Psoas muscle (tissue), 7 donors: ENCODE measurements at regions not wholly inside any gene's neighbourhood (a gene's known extent, or its start where the extent isn't known, plus 50 kb on each side); places are given as distances from the start of the nearest gene placed in this dataset.

ENCODE experiments used
- ATAC-seq, 4 donors: fragments of 200-7000 bp; cut with Tn5 transposase; one replicate each; pipeline ENCODE4 v1.9.1; 2020; ENCODE audit warnings: moderate library complexity in 3 of 4, mild to moderate bottlenecking in 2 of 4
- DNase-seq, 2 donors: peaks; one replicate each; pipeline ENCODE4 v3.0.0-alpha.2; 2020
- H3K27ac ChIP-seq: fragments of 200-600 bp; one replicate; pipeline ENCODE4 v1.8.0; 2022
- H3K27me3 ChIP-seq, 3 donors: fragments of 200-600 bp in 1 of 3; one replicate each; pipeline versions ENCODE4 v1.6.1 to v1.8.0; 2013 to 2022; ENCODE audit warnings: low read length in 2 of 3, mild to moderate bottlenecking in 2 of 3, moderate library complexity in 1 of 3; ENCODE audit not compliant: insufficient read depth in 3 of 3
- H3K36me3 ChIP-seq, 2 donors: fragments of 200-600 bp in 1 of 2; one replicate each; pipeline versions ENCODE4 v1.6.1 to v1.8.0; 2013 to 2022; ENCODE audit warnings: low read depth in 1 of 2, mild to moderate bottlenecking in 1 of 2, moderate library complexity in 1 of 2; ENCODE audit not compliant: insufficient read depth in 1 of 2
- H3K4me1 ChIP-seq: fragments of 200-600 bp; one replicate; pipeline ENCODE4 v1.8.0; 2022
- H3K4me3 ChIP-seq: fragments of 200-600 bp; one replicate; pipeline ENCODE4 v1.8.0; 2022; ENCODE audit warnings: mild to moderate bottlenecking
- H3K9me3 ChIP-seq: fragments of 200-600 bp; one replicate; pipeline ENCODE4 v1.8.0; 2022
- CTCF ChIP-seq: fragments of 200-600 bp; IDR thresholded peaks from one replicate; pipeline ENCODE4 v1.8.0; 2022; ENCODE audit warnings: antibody characterized with exemption
- WGBS, 3 donors: extraction: QIAGEN DNeasy Blood & Tissue Kit; methylation state at CpG; one replicate each; pipeline versions ENCODE4 v1.1.6 to v1.1.7; 2013; 5-methylcytosine and 5-hydroxymethylcytosine counted together
- intact Hi-C, 2 donors: fragments of 100-400 bp; cut with DNase I; formaldehyde crosslinking; loops; one replicate each; pipeline versions ENCODE4 v1.11.0 to v1.14.2; 2022
- donor health status: healthy with polysubstance abuse.
- donor health status: DM: no; HTN: no; CAD: no; lungs with moderate emphysema.
- donor health status: Bipolar disorder and iron deficiency.
- donor health status: healthy.
- donor health status: DM: yes; HTN: yes; CAD: no.
- donor health status: DM: no; HTN: no; CAD: no.
- donor health status: DM: yes; HTN: yes; CAD: no.

- no peaks in the 10 kb centered on the region for H3K36me3 ChIP-seq
- H3K27ac ChIP-seq = no peak overlapping the region
- H3K27me3 ChIP-seq = no peaks in the 10 kb centered on the region
- H3K4me3 ChIP-seq = no peak overlapping the region
- no peaks in the 10 kb centered on the region for H3K4me1 ChIP-seq
- WGBS, 3 donors = 94 to 96% (median 95%) methylated on average over 21 of the region's 21 CpGs
- TF ChIP-seq CTCF = no peak
- ATAC-seq (no peak), DNase-seq (peak in 1 of 2 donors; percentile 25)
- H3K9me3 ChIP-seq = no peaks in the 10 kb centered on the region
- intact Hi-C loops = no loop called here
These were observed 190.4 kb upstream of the HDAC4 start for GRCh38 chr2:239590995-239591915.

GRCh38 chr2:239590276-239590675, 189.5 kb upstream of the HDAC4 start:
- Histone ChIP-seq H3K4me1 (no peaks in the 10 kb centered on the region), H3K9me3 (no peaks in the 10 kb centered on the region), H3K27ac (no peak overlapping the region), H3K4me3 (no peak overlapping the region), H3K36me3 (no peaks in the 10 kb centered on the region), H3K27me3 (no peaks in the 10 kb centered on the region)
- DNase-seq (no peak), ATAC-seq (no peak)
- WGBS, 3 donors = 82 to 95% (median 84%) methylated on average over 5 of the region's 5 CpGs
- TF ChIP-seq CTCF = no peak
- intact Hi-C loops = no loop called here

- no peaks in the 10 kb centered on the region for H3K27me3 ChIP-seq
- H3K27ac ChIP-seq = no peak overlapping the region
- 72 to 75% (median 75%) methylated on average over 9 to 10 of the region's 10 CpGs for whole genome bisulfite sequencing, 3 donors
- intact Hi-C loops = loop anchor here in 1 of 2 donors (10.0 kb wide), 1 partner anchor 295 kb away; no protein-coding TSS in a partner anchor
- H3K4me1 ChIP-seq = no peaks in the 10 kb centered on the region
- DNase-seq (peak in 1 of 2 donors; percentile 35), ATAC-seq (no peak)
- no peak overlapping the region for H3K4me3 ChIP-seq
- no peaks in the 10 kb centered on the region for H3K36me3 ChIP-seq
- no peaks in the 10 kb centered on the region for H3K9me3 ChIP-seq
- no peak for TF ChIP-seq CTCF
These were observed 189.0 kb upstream of the HDAC4 start for GRCh38 chr2:239589833-239590232.

- Histone ChIP-seq H3K4me3 (no peak overlapping the region), H3K9me3 (no peaks in the 10 kb centered on the region), H3K36me3 (no peaks in the 10 kb centered on the region), H3K4me1 (no peaks in the 10 kb centered on the region), H3K27me3 (no peaks in the 10 kb centered on the region), H3K27ac (no peak overlapping the region)
- no peak for TF ChIP-seq CTCF
- intact Hi-C loops = loop anchor here in 1 of 2 donors (10.0 kb wide), 1 partner anchor 295 kb away; no protein-coding TSS in a partner anchor
- peak in 1 of 2 donors; percentile 35 for DNase-seq
- 75 to 77% (median 75%) methylated on average over 6 to 7 of the region's 7 CpGs for WGBS, 3 donors
- no peak for ATAC-seq
These were observed 188.5 kb upstream of the HDAC4 start for GRCh38 chr2:239589270-239589825.
